ENCODE measurements at regions not wholly inside any gene's neighbourhood (a gene's known extent, or its start where the extent isn't known, plus 50 kb on each side); places are given as distances from the start of the nearest gene placed in this dataset.

DNA sequence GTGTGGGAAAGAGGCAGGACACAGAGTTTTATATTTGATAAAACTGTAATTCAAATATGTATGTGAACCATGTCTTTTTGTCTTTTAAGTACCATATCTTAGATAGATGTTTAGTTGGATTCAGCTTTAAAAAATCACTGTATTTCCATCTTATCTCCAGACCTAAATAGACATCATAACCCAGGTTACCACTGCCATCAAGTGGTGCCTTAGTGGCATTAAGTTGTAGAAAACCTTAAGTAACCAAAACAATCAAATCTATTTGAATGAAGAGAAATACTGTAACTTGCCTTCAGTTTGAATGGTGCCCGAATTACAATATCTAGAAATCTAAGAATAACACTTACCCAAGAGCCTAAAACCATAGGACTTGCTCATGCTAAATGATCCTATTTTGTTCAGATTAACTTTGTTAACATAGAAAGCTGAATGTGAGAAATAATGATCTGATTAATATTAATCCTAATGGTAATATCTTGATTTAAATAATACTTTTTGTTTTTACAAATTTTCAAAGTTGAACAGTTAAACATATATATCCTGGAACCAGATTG lies 92.5 kb upstream of the MAP2 start:
- TF ChIP-seq, protein P1, sequence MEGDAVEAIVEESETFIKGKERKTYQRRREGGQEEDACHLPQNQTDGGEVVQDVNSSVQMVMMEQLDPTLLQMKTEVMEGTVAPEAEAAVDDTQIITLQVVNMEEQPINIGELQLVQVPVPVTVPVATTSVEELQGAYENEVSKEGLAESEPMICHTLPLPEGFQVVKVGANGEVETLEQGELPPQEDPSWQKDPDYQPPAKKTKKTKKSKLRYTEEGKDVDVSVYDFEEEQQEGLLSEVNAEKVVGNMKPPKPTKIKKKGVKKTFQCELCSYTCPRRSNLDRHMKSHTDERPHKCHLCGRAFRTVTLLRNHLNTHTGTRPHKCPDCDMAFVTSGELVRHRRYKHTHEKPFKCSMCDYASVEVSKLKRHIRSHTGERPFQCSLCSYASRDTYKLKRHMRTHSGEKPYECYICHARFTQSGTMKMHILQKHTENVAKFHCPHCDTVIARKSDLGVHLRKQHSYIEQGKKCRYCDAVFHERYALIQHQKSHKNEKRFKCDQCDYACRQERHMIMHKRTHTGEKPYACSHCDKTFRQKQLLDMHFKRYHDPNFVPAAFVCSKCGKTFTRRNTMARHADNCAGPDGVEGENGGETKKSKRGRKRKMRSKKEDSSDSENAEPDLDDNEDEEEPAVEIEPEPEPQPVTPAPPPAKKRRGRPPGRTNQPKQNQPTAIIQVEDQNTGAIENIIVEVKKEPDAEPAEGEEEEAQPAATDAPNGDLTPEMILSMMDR (IDR thresholded peaks at IDR 0.05) = peak in 3 of 6 experiments; percentile 12 to 42 (median 33)
- no peak for TF ChIP-seq POLR2A (IDR thresholded peaks at IDR 0.05)
